GM12872 (cell line): ENCODE measurements at regions not wholly inside any gene's neighbourhood (a gene's known extent, or its start where the extent isn't known, plus 50 kb on each side); places are given as distances from the start of the nearest gene placed in this dataset.

Experiments used
- TF ChIP-seq, protein P1 (sequence below): IDR thresholded peaks from 3 replicates; pipeline ENCODE4 v1.5.1; 2011; ENCODE audit warnings: low read depth, mild to moderate bottlenecking, low read length, moderate library complexity; ENCODE audit not compliant: insufficient read depth

DNA sequence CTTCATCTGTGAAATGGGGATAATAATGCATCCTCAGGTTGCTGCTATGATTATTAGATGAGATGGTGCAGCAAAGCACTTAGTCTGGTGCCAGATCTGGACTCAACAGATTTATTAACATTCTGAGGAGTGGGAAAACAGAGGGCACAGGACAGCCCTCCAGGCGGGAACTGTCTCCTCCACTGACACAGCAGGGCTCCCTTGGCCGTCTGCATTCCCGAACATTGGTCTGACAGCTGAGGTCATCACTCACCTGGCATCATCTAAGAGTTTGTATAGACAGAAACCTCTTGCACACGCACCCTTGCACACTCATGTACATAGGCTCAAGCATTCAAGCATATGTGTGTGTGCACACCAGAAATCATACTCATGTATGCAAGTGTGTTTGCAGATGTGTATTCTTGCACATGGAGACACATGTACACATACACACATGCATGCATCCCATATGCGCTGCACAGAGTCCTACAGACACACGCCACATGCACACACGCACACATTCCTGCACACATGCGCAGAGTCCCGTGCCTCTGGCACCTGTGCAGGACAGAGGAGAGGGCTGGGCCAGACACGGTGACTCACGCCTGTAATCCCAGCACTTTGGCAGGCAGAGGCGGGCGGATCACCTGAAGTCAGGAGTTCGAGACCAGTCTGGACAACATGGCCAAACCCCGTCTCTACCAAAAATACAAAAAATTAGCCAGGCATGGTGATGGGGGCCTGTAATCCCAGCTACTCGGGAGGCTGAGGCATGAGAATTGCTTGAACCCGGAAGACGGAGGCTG, 173.3 kb upstream of the GLI2 start:
- TF ChIP-seq, protein P1, sequence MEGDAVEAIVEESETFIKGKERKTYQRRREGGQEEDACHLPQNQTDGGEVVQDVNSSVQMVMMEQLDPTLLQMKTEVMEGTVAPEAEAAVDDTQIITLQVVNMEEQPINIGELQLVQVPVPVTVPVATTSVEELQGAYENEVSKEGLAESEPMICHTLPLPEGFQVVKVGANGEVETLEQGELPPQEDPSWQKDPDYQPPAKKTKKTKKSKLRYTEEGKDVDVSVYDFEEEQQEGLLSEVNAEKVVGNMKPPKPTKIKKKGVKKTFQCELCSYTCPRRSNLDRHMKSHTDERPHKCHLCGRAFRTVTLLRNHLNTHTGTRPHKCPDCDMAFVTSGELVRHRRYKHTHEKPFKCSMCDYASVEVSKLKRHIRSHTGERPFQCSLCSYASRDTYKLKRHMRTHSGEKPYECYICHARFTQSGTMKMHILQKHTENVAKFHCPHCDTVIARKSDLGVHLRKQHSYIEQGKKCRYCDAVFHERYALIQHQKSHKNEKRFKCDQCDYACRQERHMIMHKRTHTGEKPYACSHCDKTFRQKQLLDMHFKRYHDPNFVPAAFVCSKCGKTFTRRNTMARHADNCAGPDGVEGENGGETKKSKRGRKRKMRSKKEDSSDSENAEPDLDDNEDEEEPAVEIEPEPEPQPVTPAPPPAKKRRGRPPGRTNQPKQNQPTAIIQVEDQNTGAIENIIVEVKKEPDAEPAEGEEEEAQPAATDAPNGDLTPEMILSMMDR = no peak

DNA sequence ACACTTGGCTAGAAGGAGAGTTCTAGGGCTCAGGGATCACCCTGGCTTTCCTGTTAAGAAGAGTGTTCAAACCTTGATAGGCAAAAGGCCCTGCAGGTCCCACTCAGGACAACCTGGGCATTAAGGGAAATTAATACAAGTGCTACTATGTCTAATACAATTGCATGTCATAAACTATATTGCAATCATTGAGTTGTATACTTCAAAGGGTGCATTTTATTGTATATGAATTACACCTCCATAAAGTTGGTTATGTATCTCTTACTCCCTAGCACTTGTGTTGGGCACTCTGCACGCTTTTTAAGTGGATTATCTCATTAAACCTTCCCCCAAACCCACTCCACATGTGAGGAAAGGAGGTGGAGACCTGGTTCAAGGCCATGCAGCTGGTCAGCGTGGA, 172.1 kb upstream of the GLI2 start:
- TF ChIP-seq, protein P1 = no peak

DNA sequence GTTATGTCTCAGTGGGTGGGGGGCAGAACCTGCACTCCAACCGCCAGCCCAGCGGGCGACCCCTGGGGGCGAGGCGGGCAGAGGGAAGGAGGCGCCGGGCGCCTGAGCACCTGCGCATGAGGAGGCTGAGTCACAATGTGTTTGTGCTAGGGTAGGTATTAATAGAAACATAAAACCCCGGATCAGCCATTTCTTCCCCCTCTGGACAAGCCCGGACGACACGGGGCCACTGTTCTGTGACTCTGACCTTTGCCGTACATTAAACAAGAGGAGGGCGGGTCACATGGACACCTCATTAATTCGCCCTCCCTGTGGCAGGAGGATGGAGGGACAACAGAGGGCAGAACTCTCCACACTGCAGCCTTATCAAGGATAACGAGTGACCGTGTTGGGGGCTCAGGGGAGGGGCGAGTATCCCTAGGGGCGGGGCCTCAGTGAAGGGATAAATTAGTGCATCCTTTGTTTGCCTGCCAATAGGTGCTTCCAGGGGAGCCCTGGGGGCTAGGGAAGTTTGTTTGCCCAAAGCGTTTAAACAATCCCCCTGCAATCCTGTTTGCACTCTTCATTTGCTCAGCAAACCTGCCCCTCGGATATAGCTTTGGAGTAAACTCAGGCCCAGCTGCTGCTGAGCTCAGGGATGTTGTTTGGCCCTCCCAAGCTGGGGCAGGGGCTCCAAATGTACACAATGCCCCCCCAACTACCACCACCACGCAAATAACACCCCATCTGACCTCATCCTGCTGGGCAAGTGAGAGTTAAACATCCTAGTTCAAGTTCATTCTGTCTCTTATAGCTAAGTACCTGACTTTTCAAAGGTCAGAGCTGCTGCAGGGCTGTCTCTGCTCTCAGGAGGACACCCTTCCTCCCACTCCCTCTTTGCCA, 171.2 kb upstream of the GLI2 start:
- TF ChIP-seq, protein P1 = no peak

DNA sequence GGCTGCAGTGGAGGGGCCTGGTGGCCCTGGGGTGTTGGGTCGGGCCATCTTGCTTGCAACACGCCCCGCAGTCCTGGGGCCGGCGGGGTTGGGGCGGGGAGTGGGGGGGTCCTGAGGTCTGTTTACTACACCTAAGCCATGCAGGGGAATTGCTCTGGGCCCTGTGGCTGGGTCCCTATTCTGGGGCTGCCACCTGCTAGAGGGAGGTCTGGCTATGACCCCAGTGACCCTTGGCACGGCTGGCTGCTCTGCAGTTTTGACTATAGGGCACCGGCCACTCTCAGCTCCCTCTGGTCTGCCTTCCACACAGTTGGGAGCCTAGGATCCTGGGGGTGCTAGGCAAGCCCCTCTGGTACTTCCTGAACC, 170.6 kb upstream of the GLI2 start:
- TF ChIP-seq, protein P1 = no peak

DNA sequence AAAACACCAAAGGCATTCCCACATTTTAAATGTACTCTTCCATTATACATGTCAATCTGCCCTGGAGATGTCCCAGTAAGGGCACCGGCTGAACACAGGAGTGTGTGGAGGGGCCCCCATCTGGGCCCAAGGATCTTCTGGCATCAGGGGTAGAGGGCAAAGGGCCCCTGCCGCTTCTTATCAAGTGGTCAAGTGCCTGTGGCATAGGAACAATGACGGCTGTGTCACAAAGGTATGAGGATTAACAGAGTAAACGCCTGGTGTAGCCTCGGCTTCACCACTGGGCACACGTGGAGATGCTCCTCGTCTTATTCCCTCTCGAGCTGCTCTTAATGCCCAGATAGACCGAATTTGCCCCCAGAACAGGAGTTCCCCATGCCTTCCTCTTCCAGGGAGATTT, 169.7 kb upstream of the GLI2 start:
- TF ChIP-seq, protein P1 = no peak

DNA sequence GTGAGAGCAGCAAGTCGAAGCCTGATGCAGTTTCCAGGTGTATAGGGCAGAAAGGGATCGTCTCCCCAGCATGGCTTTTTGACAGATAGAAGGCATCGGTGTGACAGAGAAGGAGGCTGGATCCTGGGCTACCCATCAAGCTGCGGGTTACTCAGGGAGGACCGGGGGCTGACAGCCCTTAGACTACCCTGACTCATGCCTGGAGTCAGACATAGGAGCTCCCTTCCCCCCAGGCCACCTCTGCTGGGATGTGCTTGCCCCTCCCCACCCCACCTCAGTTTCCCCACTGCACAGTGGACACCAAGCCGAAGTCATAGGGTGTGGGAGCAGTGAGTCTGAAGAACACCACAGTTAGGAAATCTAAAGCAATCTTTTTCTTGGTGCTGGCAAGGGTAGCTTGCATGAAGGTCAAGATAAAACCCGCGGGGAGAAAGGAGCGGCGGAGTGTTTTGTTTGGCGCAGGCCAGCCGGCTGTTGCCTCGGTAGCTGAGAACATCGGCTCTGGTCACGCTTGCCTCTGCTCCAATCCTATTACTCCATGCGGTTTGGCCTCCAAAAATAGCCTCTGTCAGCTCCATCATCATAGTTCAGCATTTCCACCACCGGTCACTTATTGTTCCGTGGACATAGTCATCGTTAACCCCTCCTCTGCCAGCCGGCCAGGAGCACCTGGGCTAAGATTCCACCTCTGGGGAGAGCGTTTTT, 169.2 kb upstream of the GLI2 start:
- TF ChIP-seq, protein P1 = no peak

DNA sequence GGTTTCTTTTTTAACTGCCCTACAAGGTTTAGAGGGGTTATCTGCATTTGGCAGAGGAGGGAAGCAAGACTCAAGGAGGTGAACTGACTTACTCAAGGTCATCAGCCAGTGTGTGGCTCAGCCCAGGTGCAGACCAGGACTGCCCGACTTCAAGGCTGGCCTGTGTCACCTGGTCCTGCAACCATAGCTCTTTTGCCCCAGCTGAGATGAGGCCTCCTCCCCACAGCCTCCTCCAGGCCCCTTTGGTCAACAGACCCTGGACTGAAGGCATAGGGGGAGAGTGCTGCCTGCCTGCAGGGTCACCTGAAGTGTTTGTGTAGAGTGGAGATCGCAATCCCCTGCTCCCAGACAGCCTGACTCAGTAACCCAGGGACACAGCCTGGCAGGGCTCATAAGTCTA, 168.5 kb upstream of the GLI2 start:
- TF ChIP-seq, protein P1 = no peak
